Suprapubic skin (tissue), 4 donors: ENCODE measurements at regions not wholly inside any gene's neighbourhood (a gene's known extent, or its start where the extent isn't known, plus 50 kb on each side); places are given as distances from the start of the nearest gene placed in this dataset.

Source experiments
- DNase-seq, 2 donors: peaks; one replicate each; pipeline ENCODE4 v3.0.0-alpha.2; 2019; ENCODE audit warnings: low spot score in 2 of 2
- H3K27ac ChIP-seq: fragments of 200-600 bp; sonication (generic); one replicate; pipeline ENCODE4 v1.5.1; 2019
- H3K27me3 ChIP-seq: fragments of 200-600 bp; sonication (generic); one replicate; pipeline ENCODE4 v1.5.1; 2019
- H3K36me3 ChIP-seq: fragments of 200-600 bp; sonication (generic); one replicate; pipeline ENCODE4 v1.5.1; 2019
- H3K4me1 ChIP-seq: fragments of 200-600 bp; sonication (generic); one replicate; pipeline ENCODE4 v1.5.1; 2019
- H3K4me3 ChIP-seq: fragments of 200-600 bp; sonication (generic); one replicate; pipeline ENCODE4 v1.5.1; 2019; ENCODE audit warnings: mild to moderate bottlenecking
- H3K9me3 ChIP-seq: fragments of 200-600 bp; sonication (generic); one replicate; pipeline ENCODE4 v1.5.1; 2019
- EP300 ChIP-seq: sonication (generic); formaldehyde crosslinking; IDR thresholded peaks from one replicate; pipeline ENCODE4 v1.6.1; 2017; ENCODE audit warnings: antibody characterized with exemption
- POLR2A ChIP-seq, 2 donors: fragments of 450-650 bp; IDR thresholded peaks; one replicate each; pipeline ENCODE4 v1.6.1; 2017; ENCODE audit warnings: antibody characterized with exemption in 2 of 2, mild to moderate bottlenecking in 2 of 2, moderate library complexity in 2 of 2
- POLR2AphosphoS5 ChIP-seq, 3 donors: sonication (generic); formaldehyde crosslinking; IDR thresholded peaks; one replicate each; pipeline ENCODE4 v1.6.1; 2017; ENCODE audit warnings: antibody characterized with exemption in 3 of 3
- WGBS: methylation state at CpG from one replicate; pipeline ENCODE4 v1.1.5; 2018; 5-methylcytosine and 5-hydroxymethylcytosine counted together
- TF ChIP-seq, protein P1 (sequence below), 2 donors: fragments of 200-600 bp in 1 of 2; fragments of 450-650 bp in 1 of 2; sonication (generic) in 1 of 2; IDR thresholded peaks; one replicate each; pipeline ENCODE4 v1.5.1; 2016 to 2019; ENCODE audit warnings: antibody characterized with exemption in 2 of 2, mild to moderate bottlenecking in 1 of 2, moderate library complexity in 1 of 2

DNA sequence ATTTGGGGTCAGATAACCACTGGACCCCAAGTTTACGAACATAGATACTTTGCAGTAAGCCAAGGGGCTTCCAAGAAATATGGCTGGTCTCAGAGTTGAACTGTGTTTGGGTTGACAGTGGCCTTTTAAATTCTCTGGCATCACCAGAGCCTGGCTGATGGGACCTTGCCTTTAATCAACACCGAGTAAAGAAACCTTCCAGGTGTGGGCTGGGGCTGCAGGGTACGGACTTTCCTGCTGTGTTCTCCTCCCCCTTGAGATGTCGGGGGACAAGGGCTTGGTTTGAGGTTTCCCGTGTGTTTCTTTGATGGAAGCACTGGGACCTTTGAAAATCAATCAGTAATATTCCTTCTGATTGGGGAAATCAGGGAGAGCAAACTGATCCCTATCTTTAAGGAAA is 140.1 kb downstream of the MTX3 start:
- Histone ChIP-seq H3K9me3 (no peaks in the 10 kb centered on the region), H3K27ac (no peak overlapping the region), H3K27me3 (no peaks in the 10 kb centered on the region), H3K36me3 (no peaks in the 10 kb centered on the region), H3K4me3 (no peak overlapping the region), H3K4me1 (peaks cover 7% of the 10 kb centered on the region)
- TF ChIP-seq EP300 (no peak), POLR2A (IDR thresholded peaks at IDR 0.05) (no peak), POLR2AphosphoS5 (IDR thresholded peaks at IDR 0.05) (no peak)
- TF ChIP-seq, protein P1, sequence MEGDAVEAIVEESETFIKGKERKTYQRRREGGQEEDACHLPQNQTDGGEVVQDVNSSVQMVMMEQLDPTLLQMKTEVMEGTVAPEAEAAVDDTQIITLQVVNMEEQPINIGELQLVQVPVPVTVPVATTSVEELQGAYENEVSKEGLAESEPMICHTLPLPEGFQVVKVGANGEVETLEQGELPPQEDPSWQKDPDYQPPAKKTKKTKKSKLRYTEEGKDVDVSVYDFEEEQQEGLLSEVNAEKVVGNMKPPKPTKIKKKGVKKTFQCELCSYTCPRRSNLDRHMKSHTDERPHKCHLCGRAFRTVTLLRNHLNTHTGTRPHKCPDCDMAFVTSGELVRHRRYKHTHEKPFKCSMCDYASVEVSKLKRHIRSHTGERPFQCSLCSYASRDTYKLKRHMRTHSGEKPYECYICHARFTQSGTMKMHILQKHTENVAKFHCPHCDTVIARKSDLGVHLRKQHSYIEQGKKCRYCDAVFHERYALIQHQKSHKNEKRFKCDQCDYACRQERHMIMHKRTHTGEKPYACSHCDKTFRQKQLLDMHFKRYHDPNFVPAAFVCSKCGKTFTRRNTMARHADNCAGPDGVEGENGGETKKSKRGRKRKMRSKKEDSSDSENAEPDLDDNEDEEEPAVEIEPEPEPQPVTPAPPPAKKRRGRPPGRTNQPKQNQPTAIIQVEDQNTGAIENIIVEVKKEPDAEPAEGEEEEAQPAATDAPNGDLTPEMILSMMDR (IDR thresholded peaks at IDR 0.05): no peak
- DNase-seq: peak in 1 of 2 donors; percentile 45
- 80% methylated on average over 5 of the region's 5 CpGs for WGBS

DNA sequence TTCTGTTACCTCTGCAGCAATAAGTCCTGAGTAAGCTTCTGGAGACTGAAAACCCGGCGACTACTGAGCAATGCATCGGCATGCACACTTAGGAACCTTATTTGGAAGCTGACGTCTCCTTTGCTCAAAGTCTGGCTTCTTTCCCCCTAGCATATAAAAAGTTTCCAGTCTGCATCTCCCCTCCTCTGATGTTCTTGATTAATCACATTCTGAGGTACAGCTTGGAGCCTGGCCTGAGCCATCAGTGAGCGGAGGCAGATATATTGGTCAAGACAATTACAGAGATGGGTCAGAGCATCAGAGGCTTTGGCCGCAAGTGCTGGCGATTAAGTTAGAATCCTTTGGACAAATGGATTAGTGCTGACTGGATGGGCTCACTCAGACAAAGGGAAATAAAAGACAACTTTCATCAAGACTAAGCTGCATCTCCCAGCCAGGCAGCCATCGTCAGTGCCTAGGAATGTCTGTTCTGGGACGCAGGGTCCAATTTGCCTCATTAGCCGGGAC is 140.7 kb downstream of the MTX3 start:
- WGBS: 77% methylated on average over 9 of the region's 10 CpGs
- Histone ChIP-seq H3K9me3 (no peaks in the 10 kb centered on the region), H3K4me3 (no peak overlapping the region), H3K27ac (no peak overlapping the region), H3K27me3 (no peaks in the 10 kb centered on the region), H3K36me3 (no peaks in the 10 kb centered on the region), H3K4me1 (peaks cover 7% of the 10 kb centered on the region)
- DNase-seq: peak in 1 of 2 donors; percentile 54
- TF ChIP-seq, protein P1 (IDR thresholded peaks at IDR 0.05): no peak
- TF ChIP-seq POLR2AphosphoS5 (IDR thresholded peaks at IDR 0.05): no peak
- TF ChIP-seq EP300: no peak
- no peak for TF ChIP-seq POLR2A (IDR thresholded peaks at IDR 0.05)

DNA sequence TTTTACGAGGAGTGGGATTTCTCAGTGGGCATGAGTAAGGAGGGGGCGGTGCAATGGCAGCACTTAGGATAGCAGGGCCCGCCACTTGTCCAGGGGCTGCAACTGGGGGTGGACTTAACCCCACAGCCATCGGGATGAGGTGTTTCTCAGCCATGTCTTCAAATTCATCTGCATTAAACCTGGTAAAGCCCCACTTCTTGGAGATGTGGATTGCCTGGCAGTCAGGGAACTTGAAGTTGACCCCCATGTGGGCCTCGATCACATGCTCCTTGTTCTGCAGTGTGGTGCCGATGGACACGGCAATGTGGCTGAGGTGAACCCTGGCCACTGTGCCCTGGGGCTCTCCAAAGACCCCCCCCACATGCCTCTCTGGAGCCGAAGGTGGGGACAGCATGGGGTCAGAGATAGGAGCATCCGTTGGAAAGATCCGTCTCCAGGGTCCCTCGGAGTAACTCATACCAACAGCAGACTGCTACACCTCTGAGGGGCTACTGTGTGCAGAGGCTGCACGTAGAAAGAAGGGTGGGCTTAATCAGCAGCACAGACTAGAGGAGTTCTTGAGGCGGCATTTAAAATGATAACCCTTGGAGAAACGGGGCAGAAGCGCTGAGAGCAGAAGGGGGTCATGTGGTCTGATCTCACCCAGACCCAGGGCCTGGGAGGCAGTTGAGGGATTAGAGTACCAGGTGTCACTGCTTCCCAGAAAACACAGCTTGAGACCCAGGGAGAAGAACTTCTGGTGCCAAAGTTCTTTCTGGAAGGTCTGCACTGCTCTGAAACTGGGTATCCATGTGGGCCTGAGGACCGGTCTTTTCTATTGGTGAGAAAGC is 141.4 kb downstream of the MTX3 start:
- Histone ChIP-seq H3K36me3 (no peaks in the 10 kb centered on the region), H3K9me3 (no peaks in the 10 kb centered on the region), H3K27me3 (no peaks in the 10 kb centered on the region), H3K4me3 (no peak overlapping the region), H3K27ac (no peak overlapping the region), H3K4me1 (peaks cover 7% of the 10 kb centered on the region)
- 92% methylated on average over 11 of the region's 16 CpGs for WGBS
- TF ChIP-seq POLR2A (IDR thresholded peaks at IDR 0.05): no peak
- TF ChIP-seq EP300: no peak
- TF ChIP-seq POLR2AphosphoS5 (IDR thresholded peaks at IDR 0.05): no peak
- TF ChIP-seq, protein P1 (IDR thresholded peaks at IDR 0.05): no peak
- peak in 1 of 2 donors; percentile 37 for DNase-seq
